ENCODE measurements at regions not wholly inside any gene's neighbourhood (a gene's known extent, or its start where the extent isn't known, plus 50 kb on each side); places are given as distances from the start of the nearest gene placed in this dataset.

DNA sequence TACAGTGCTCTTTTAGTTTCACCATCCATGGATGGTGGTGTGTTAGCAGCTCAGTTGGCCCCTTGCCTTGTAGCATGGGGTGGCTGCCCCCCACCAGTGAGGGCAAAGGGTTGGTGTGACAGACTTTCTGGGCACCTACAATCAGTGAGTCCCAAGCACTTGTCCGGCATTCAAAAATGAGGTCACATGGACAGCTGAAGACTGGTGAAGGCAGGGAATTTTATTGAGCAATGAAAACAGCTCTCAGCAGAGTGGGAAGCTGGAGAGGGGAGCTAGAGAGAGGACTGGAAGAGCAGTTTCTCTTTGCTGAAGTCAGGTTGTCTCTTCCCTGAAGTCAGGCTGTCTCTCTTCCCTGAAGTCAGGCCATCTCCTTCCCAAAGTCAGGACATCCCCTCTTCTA lies 1053.2 kb downstream of the SLITRK1 start:
- intact Hi-C loops (cut with micrococcal nuclease), result no loop called here

DNA sequence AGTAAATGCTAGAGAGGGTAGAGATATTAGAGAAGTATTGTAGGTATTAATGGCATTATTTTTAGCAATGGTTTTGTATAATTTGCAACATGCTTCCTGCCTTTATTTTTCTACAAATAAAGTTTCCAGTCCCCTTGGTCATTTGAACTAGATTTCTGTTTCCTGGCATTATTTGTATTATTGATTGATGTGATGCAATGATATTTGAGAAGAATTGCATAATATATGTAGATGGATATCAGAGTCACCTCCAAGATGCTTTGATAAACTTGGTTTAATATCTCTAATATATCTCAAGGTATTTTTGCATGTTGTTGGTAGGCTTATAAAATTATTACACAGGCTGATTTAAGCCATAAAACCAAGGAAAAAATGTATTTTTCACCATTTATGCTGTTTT lies 1054.5 kb downstream of the SLITRK1 start:
- intact Hi-C loops (cut with micrococcal nuclease), result no loop called here

DNA sequence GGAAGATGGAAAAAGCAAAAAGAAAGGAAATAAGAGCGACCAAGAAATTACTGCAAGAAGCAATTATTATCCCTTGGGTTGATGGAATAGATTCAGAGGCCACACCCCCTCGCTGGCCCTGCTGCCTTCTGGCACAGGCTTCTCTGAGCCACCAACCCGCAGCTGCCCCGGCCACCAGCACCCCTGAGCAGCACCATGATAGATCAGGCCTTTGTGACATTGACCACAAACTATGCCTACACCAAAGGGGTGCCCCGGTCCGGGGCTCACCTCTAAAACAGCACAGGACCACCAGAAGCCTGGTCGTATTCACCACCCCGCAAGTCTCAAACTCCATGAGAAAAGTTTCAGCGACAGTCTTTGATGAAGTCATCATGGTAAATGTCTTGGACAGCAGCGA lies 1059.3 kb downstream of the SLITRK1 start:
- intact Hi-C loops (cut with micrococcal nuclease), result no loop called here

DNA sequence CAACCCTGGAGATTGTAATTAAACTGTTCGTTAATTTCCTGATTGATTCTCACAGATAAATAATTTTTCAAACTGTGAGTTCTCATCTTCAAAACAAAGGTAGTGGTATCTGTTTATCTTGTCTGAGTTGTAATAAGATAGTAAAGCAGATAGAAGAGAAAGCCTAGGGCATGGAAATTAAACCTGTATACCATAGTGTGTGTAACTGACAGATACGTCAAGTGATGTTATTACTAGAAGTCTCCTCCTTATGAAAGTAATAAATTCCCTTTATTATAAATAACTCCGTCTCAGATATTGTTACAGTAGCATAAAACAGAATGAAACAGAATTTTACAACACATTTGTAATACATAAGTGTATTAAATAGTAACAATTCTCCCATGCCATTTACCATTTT lies 1065.1 kb downstream of the SLITRK1 start:
- intact Hi-C loops (cut with micrococcal nuclease), result no loop called here

DNA sequence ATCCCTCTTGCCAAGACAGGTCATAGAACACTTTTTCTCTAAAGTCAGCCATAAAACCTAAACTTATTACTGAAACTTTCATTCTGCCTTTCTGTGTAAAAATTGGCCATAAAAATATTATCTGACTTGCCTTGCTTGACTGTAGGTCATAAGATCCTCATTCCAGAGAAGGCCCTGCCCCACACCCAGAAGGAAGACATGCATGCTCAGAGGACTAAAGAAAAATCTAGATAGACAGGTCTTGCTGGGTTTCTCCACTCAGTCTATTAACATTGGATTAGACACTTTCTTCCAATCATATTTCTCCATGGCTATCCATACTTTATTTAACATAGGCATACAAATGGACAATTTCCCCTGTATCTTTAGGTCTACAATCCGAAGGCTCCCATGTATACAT lies 1066.5 kb downstream of the SLITRK1 start:
- intact Hi-C loops (cut with micrococcal nuclease), result no loop called here

DNA sequence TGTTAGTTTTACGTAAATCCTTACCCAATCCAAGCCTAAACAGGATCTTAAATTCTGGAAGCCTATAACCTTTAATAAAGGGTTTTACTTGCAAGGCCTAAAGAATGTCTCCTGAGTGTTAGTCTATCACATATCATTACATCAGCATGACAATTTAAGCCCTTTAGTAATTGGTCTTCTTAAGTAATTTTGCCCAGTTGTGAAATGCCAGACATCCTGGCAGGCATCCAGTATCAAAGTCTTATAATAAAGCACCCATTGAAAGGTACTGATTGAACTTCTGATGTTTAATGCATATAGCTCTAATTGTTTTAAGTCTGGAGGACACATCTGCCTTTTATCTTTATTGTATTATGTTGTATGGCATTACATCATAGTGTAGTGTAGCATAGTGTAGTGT lies 1078.9 kb downstream of the SLITRK1 start:
- intact Hi-C loops (cut with micrococcal nuclease), result no loop called here

DNA sequence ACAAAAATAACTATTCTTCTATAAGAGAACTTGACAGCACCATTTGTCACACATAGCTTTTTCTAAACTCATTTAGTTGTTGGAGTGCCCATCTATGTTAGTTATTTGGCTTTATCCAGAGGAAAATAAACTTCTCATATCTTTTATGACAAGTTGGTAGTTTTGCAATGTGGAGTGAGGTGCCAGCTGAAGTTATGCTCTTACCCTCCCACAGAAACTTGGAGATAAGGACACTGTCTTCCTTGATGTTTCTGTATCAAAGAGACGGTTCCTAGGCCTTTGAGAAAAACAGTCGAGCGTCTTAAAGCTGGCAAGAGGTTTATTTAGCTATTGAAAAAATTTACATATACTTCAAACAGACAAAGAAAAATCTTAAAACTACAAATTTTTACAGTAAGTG lies 1079.7 kb downstream of the SLITRK1 start:
- intact Hi-C loops (cut with micrococcal nuclease), result no loop called here

DNA sequence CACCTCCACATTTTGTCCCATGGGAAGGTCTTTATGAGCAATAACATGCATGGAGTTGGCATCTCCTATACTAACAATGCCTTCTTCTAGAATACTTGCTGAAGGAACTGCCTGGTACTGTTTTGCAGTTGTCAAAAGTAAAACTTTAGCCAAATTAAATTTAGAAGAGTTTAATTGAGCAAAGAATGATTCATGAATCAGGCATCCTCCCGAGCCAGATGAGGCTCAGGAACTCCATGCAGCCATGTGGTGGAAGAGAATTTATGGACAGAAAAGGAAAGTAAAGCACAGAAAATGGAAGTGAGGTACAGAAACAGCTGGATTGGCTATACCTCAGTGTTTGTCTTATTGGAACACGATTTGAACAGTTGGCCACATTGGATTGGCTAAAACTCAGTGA lies 1081.9 kb downstream of the SLITRK1 start:
- intact Hi-C loops (cut with micrococcal nuclease), result no loop called here

DNA sequence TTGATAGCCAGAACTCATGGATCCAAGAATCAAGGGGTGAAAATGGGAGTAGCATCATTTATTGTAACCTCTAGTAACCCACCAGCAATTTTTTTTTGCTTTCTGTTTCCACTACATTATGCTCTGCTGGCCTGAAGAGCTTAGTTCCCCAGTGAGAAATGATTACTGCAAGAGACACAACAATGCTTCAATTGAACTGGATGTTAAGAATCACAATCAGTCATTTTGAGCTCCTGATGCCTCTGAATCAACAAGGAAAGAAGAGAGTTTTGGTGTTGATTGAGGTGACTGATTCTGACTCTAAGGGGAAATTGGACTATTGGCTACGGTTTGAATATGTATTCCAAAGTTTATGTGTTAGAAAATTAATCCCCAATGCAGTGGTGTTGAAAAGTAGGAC lies 1084.4 kb downstream of the SLITRK1 start:
- intact Hi-C loops (cut with micrococcal nuclease), result no loop called here

DNA sequence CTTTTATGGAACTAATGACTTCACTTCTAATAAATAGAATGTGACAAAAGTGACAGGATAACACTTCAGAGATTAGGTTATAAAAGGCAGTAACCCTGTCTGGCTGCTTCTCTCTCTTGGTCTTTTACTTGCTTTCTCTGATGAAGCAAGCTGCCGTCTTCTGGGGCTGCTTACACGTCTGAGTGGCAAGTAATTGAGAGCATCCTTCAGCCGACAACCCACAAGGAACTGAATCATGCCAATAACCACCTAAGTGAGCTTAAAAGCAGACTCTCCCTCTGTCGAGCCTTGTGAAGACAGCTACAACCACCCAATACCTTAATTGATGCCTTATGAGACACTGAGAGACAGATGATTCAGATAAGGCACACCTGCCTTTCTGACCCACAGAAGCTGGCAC lies 1091.2 kb downstream of the SLITRK1 start:
- intact Hi-C loops (cut with micrococcal nuclease), result no loop called here

DNA sequence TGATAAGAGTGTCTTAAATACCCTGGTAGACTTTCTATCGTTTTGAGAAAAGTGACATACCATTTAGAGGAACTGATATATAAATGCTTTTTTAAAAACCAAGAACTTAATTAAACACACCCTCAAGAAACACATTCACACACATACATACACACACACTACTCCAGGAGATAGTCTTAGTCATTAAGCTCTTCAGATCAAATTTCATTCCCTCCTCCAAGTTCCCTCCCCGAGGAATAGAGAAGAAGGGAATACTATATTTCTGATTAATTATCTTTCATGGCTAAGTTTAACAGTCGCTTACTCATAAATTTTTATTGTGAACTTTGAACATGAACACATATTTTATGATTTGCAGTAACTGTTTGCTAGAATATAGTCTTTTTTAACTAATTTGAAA lies 1109.5 kb downstream of the SLITRK1 start:
- intact Hi-C loops (cut with micrococcal nuclease), result no loop called here

DNA sequence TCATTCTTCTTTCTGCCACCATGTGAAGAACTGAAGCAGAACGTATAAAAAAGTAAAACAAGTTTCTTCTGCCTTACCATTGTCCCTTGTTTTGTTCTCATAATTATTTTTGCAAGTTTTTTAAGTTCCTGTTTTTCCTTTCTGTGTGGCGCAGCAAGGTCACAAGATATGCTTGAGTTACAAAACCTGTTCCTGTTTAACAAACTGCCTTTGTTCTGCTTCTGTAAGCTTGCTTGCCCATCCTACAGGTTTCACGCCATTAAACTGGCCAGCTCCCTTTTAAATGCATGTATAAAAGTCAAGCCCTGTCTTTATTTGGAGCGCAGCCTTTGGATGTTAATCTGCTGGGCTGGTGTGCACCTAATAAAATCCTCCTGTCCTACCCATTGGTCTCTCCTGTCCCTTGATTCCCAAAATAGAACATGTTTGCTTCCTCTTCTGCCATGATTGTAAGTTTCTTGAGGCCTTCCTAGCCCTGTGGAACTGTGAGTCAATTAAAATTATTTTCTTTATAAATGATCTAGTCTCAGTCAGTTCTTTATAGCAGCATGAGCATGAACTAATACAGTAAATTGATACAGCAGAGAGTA lies 1115.4 kb downstream of the SLITRK1 start:
- intact Hi-C loops (cut with micrococcal nuclease), result no loop called here

DNA sequence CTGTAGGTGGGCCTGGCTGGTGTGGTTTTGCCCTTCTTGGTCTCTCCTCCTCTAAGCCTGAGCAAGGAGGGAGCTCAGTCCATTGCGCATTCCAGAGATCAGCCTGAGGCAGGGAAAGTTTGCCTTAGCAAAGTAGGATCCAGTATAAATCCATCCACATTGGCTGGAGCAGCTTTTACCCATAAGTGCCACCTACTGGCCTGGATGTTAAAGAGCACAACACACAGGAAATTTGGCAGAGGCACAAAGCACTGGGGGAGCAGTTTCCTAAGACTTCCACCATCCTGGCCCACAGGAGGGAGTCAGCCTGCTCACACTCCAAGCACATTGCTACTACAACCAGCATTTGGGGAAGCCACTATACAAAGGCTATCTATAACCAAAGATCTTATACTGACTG lies 1124.2 kb downstream of the SLITRK1 start:
- intact Hi-C loops (cut with micrococcal nuclease), result no loop called here

DNA sequence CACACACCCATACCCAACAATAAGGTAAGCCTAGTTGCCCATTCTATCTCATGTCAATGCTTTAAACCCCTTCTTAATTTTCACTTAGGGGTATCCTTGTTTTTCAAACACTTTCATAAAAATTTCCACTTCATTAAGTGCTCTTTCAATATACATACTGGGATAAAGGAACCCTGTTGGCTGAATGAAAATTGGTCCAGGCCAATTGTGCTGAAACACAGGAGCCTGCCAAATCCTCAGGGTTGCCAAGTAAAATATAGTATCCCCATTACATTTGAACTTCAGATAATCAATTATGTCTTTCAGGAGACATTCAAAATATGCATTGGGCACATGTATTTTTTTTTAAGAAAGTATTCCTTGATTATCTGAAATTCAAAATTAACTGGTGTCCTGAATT lies 1131.1 kb downstream of the SLITRK1 start:
- intact Hi-C loops (cut with micrococcal nuclease), result no loop called here

DNA sequence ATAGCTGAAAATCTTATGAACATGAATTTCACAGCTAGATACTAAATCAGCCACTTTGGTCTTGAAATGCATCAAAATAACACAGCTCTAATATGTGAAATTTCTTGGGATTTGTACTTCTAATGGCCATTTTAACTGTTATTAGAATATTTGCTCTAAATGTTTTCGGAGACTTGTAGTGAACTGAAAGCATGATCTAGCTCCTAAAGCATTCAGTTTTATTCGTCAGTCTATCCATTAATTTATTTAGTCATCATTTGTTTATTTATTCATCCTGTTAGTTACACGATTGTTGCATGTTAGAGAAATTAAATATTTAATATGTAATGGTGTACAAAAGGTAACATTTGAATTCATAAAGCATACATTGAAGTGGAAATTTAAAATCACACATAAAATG lies 1132.7 kb downstream of the SLITRK1 start:
- intact Hi-C loops (cut with micrococcal nuclease), result no loop called here

DNA sequence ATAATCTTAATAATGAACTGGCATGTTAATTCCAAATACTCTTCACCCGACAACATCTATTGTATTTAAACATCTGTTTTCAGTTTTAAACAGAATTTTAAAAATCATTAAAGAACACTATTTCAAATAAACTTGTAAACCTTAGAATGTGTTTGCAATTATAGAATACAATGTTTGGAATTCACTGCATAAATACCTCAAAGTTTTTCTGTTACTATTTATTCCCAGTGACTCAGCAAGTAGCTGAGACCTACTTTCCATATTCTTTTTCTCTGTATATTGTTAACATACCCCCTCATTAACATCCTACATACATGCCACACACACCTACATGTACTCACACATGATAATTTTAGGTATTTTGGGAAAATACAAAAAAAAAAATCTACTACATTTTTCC lies 1134.3 kb downstream of the SLITRK1 start:
- intact Hi-C loops (cut with micrococcal nuclease), result no loop called here

DNA sequence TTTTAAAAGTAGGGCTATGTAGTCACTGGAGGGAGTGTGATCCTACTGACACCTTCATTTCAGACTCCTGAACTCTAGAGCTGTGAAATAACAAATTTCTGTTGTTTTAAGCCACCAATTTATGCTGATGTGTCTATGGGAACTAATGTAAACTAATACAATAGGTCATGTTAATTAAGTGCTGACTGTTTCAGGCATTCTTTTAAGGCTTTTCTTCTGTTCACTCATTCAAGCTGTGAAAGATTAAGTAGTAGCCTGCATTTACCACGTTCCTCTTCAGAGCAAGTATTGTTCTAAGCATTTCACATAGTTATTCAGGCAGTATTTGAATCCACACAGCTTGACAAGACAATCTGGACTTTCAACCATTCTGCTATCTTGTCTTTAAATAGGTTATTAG lies 1135.0 kb downstream of the SLITRK1 start:
- intact Hi-C loops (cut with micrococcal nuclease), result no loop called here

DNA sequence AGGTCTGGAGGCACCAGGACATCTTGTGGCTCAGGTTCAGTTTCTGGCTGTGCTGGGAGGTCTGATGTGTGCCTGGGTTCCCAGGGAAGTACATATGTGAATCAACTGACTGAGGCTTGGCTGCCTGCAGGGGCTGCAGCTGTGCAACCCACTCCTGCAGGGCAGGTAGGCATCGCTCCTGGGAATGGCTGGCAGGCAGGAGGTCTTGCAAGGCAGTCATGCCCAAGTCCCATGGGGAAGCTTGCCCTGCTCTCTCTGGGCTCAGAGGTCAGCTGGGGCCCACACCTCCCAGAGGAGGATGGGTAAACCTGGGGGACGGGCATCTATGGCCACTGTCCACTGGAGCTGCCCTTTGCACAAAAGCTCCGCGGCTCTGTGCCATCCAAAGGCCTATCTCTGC lies 1141.8 kb downstream of the SLITRK1 start:
- intact Hi-C loops (cut with micrococcal nuclease), result no loop called here

DNA sequence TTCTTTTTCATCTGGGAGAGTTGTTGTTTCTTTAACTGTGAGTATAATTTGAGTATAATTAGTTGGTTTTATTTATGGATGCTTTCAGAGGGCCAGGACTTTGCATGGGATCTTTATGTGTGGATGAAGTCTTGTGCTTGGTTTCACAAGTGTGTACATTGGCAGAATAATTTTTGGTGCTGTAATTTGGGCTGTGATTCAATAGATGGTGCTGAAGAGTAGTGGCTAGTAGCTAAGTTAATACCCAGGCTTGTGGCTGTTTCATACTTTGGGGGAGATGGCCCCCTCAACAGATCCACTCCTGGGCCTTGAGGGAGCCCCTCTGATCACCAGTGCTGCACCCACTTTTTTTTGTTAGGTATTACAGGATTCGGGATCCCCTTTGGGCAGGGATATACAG lies 1142.4 kb downstream of the SLITRK1 start:
- intact Hi-C loops (cut with micrococcal nuclease), result no loop called here

DNA sequence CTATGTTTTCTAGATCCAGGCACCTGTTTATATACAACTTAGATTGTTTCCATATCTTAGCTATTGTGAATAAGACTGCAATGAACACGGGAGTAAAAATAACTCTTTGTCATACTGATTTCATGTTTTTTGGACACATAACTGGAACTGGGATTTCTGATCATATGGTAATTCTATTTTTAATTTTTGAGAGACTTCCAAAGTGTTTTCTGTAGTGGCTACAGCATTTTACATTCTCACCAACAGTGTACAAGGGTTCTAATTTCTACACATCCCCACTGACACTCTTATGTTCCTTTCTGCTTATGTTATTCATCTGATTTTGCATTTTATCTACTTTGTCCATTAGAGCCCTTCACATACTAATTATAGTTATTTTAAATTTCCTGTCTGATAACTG lies 1152.9 kb downstream of the SLITRK1 start:
- intact Hi-C loops (cut with micrococcal nuclease), result no loop called here

DNA sequence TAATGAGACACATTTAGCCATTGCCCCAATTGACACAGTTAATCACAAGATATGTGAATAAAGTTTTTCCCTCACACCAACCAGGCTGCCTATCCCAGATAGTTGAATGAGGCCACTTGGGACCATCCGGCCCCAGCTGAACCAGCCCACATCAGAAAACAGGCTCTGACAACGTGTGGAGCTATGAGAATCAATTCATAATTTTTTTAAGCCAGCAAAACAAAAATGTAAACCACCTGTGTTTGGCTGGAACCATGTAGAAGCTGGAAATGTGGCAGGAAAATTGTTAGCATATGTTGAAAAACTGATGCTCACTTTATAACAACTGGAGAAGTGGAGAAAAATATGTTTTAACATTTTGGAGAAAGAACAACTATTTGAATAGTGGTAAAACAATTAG lies 1161.3 kb downstream of the SLITRK1 start:
- intact Hi-C loops (cut with micrococcal nuclease), result no loop called here

DNA sequence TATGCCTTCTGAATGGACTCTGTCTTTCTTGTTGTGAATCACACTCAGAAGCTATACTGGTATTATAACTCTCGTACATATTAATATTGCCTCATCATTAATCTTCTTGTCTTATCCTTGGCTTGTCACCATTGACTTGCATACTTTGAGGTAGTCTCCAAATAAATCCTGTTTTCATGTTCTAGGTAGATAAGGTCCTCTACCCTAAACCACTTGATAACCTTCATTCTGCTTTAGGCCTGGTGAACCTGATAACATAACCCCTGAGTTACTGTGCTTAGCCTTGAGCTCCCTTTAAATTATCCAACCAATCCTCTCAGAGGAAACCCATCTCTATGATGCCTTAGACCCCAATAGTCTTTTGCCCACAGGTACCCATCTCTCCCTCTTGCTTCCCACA lies 1162.3 kb downstream of the SLITRK1 start:
- intact Hi-C loops (cut with micrococcal nuclease), result no loop called here

DNA sequence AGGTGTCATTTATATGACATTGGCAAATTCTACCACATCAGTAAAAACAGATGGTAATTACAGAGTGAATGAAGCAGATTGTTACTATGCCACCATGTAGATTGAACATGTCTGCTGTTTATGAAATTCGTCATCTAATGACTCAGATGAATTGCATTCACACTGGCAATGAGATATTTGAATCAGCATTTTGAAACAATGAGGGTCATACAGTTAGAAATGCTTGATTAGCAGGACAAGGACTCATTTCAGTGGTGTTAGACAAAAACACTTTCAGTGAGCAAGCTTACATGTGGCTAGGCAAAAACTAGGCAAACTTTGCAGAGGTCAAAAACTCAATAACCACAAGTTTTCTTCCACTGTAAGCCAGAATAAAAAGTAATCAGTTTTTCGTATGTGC lies 1165.0 kb downstream of the SLITRK1 start:
- intact Hi-C loops (cut with micrococcal nuclease), result no loop called here

DNA sequence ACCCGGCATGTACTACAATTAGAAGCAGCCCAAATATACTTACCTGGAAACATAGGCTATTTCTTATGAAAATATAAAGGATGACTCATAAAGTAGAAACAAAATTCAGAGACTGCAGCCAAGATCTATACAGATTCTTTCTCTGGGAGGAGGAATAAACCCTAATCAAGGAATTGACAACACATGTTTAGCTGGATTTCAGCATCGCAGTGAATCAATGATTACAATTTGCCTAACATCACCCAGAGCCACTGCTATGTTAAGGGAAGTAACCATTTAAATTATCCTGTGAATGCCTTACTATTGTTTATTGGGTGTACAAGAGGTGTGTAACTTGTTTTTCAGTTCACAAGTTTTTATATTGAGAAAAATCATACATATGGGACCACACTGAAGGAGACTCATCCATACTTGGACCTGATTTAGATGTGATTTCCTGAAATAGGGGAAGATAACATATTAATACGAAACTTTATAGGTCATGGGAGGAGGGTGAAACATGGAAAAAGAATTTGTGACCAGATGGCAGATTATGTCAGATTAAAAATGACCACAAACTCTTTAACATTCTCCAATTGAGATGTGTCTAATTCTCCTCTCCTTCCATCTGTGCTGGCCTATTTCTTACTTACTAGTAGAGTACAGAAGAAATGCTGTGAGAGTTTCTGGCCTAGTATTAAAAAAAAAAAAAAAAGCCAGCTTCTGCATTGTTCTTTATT lies 1168.4 kb downstream of the SLITRK1 start:
- intact Hi-C loops (cut with micrococcal nuclease), result no loop called here

Data from T-helper 2 cell treated with Interferon-gamma antibody and Interleukin-4, amounts not matched to agents 100 ng/mL and 5 ng/mL, for 36 hours (primary cell).